GM06990 (cell line): ENCODE measurements at regions not wholly inside any gene's neighbourhood (a gene's known extent, or its start where the extent isn't known, plus 50 kb on each side); places are given as distances from the start of the nearest gene placed in this dataset.

Experiments used
- DNase-seq: peaks from one replicate; pipeline ENCODE4 v3.0.0-alpha.2; 2011; ENCODE audit not compliant: insufficient read length; ENCODE audit errors: extremely low read depth
- H3K27me3 ChIP-seq: replicated peaks from 2 replicates; pipeline ENCODE4 v1.6.0; 2011; ENCODE audit warnings: low read length; ENCODE audit not compliant: control insufficient read depth, insufficient read depth
- H3K36me3 ChIP-seq: 2 replicates; pipeline ENCODE4 v1.5.1; 2011; ENCODE audit warnings: low read length; ENCODE audit not compliant: control insufficient read depth, insufficient read depth
- H3K4me3 ChIP-seq: replicated peaks from 2 replicates; pipeline ENCODE4 v1.5.1; 2011; ENCODE audit warnings: low read depth, mild to moderate bottlenecking, control low read depth, low read length
- CTCF ChIP-seq: IDR thresholded peaks from 2 replicates; pipeline ENCODE4 v1.5.1; 2011; ENCODE audit warnings: low read length, control low read depth, mild to moderate bottlenecking, inconsistent platforms; ENCODE audit not compliant: insufficient read depth, poor library complexity, severe bottlenecking

GRCh38 chr6:149150301-149150700 lies 167.2 kb upstream of the TAB2 start:
- Histone ChIP-seq H3K27me3 (no peaks in the 10 kb centered on the region), H3K4me3 (no peak overlapping the region), H3K36me3 (no peaks in the 10 kb centered on the region)
- no peak for DNase-seq
- TF ChIP-seq CTCF = no peak

GRCh38 chr6:149150801-149151398 lies 166.6 kb upstream of the TAB2 start:
- Histone ChIP-seq H3K27me3 (no peaks in the 10 kb centered on the region), H3K4me3 (no peak overlapping the region), H3K36me3 (no peaks in the 10 kb centered on the region)
- no peak for DNase-seq
- no peak for TF ChIP-seq CTCF

GRCh38 chr6:149152521-149152920 lies 165.0 kb upstream of the TAB2 start:
- no peaks in the 10 kb centered on the region for H3K36me3 ChIP-seq
- no peak for DNase-seq
- no peaks in the 10 kb centered on the region for H3K27me3 ChIP-seq
- TF ChIP-seq CTCF = no peak
- no peak overlapping the region for H3K4me3 ChIP-seq

- Histone ChIP-seq H3K4me3 (no peak overlapping the region), H3K36me3 (no peaks in the 10 kb centered on the region), H3K27me3 (no peaks in the 10 kb centered on the region)
- no peak for DNase-seq
- no peak for TF ChIP-seq CTCF
Measured at GRCh38 chr6:149153100-149153499, 164.4 kb upstream of the TAB2 start.

GRCh38 chr6:149153693-149154092 lies 163.8 kb upstream of the TAB2 start:
- DNase-seq = no peak
- Histone ChIP-seq H3K36me3 (no peaks in the 10 kb centered on the region), H3K4me3 (no peak overlapping the region), H3K27me3 (no peaks in the 10 kb centered on the region)
- no peak for TF ChIP-seq CTCF

GRCh38 chr6:149154261-149154821 lies 163.2 kb upstream of the TAB2 start:
- Histone ChIP-seq H3K4me3 (no peak overlapping the region), H3K27me3 (no peaks in the 10 kb centered on the region), H3K36me3 (no peaks in the 10 kb centered on the region)
- no peak for DNase-seq
- no peak for TF ChIP-seq CTCF
